Activated T-cell treated with anti-CD3 and anti-CD28 coated beads, Interleukin-2, amount 50 U/mL, for 24 hours (primary cell): ENCODE measurements at regions not wholly inside any gene's neighbourhood (a gene's known extent, or its start where the extent isn't known, plus 50 kb on each side); places are given as distances from the start of the nearest gene placed in this dataset.

Experiments used
- DNase-seq: peaks from one replicate; pipeline ENCODE4 v3.0.0-alpha.2; 2020
- H3K27ac Mint-ChIP-seq: 2 replicates; pipeline ENCODE4 v1.8.0; 2020; ENCODE audit warnings: mild to moderate bottlenecking, mixed read lengths
- H3K27me3 Mint-ChIP-seq: 2 replicates; pipeline ENCODE4 v1.8.0; 2020; ENCODE audit warnings: mixed read lengths
- H3K36me3 Mint-ChIP-seq: 2 replicates; pipeline ENCODE4 v1.8.0; 2020; ENCODE audit warnings: low read depth, mixed read lengths
- H3K4me1 Mint-ChIP-seq: 2 replicates; pipeline ENCODE4 v1.8.0; 2020; ENCODE audit warnings: low read depth, mixed read lengths
- H3K4me3 Mint-ChIP-seq: 2 replicates; pipeline ENCODE4 v1.8.0; 2020; ENCODE audit warnings: mild to moderate bottlenecking, moderate library complexity, mixed read lengths
- H3K9me3 Mint-ChIP-seq: 2 replicates; pipeline ENCODE4 v1.8.0; 2020; ENCODE audit warnings: mixed read lengths

DNA sequence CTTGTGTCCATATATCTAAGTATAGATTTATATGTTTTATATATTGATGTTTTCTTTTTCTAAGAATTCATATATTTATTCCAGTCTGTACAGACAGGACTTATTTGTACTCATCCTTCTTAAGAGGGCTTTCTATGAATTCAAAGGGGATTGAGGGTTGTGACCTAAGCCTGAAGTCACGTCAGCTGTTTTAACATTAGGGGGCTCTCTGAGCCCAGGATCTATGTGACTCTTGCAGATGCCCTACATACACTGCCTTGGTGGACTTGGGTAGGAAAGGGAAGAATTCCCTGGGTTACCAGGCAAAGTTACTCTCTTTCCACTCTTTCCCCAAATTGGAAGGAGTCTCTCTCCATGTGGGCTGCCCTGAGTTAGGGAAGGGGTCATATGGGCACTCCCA is 283.8 kb upstream of the DAB1 start:
- Mint-ChIP-seq H3K9me3 (no peaks in the 10 kb centered on the region), H3K27me3 (peaks cover 2% of the 10 kb centered on the region), H3K4me3 (no peak overlapping the region), H3K4me1 (no peaks in the 10 kb centered on the region), H3K36me3 (no peaks in the 10 kb centered on the region), H3K27ac (no peak overlapping the region)
- DNase-seq, result no peak

- no peaks in the 10 kb centered on the region for H3K36me3 Mint-ChIP-seq
- no peak for DNase-seq
Observed at GRCh38 chr1:57704811-57705210, 281.0 kb upstream of the DAB1 start.

DNA sequence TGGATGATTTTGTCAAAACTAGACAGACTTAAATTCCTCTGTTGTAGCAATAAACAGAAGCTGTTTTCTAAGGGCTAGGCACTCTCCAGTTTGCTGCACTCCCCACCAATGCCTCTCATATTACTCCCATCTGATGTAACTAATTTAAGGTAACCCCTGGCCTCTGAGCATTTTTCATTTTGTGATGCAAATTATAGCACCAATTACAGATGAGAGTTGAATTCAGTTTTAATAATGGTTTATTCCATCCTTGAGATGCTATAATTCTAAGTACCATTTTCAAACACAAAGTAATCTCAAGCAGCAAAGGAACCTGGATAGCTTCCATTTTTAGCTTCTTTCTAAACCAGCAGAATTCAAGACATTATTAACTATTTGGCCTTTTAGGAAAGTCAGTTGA is 280.4 kb upstream of the DAB1 start:
- Mint-ChIP-seq H3K4me1 (no peaks in the 10 kb centered on the region), H3K4me3 (no peak overlapping the region), H3K36me3 (no peaks in the 10 kb centered on the region), H3K27me3 (peaks cover 2% of the 10 kb centered on the region), H3K9me3 (peaks cover 6% of the 10 kb centered on the region), H3K27ac (no peak overlapping the region)
- no peak for DNase-seq

More at GRCh38 chr1:57704811-57705210, 281.0 kb upstream of the DAB1 start:
- peaks cover 6% of the 10 kb centered on the region for H3K9me3 Mint-ChIP-seq
- peaks cover 2% of the 10 kb centered on the region for H3K27me3 Mint-ChIP-seq
- no peak overlapping the region for H3K4me3 Mint-ChIP-seq
- no peak overlapping the region for H3K27ac Mint-ChIP-seq
- no peaks in the 10 kb centered on the region for H3K4me1 Mint-ChIP-seq

DNA sequence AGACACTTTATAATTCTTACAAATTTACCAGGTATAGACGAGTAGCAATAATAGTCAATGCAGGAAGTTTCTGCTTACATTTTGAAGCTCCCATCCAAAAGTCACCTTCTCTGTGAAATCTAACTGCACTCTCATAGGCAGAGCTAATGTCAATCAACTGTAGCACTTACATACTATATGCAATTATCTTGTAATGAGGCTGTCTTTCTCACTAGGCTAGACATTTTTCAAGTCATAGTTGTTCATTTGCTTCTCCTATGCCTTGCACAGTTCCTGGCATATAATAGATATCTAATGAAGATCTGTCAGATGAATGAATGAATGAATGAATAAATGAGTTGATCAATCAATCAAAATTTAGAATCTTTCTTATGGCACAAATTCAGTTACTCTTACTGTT is 273.0 kb upstream of the DAB1 start:
- Mint-ChIP-seq H3K4me1 (no peaks in the 10 kb centered on the region), H3K36me3 (no peaks in the 10 kb centered on the region), H3K9me3 (peaks cover 13% of the 10 kb centered on the region), H3K4me3 (no peak overlapping the region), H3K27ac (no peak overlapping the region), H3K27me3 (peaks cover 2% of the 10 kb centered on the region)
- DNase-seq, result no peak

GRCh38 chr1:57696043-57696442 is 272.2 kb upstream of the DAB1 start:
- Mint-ChIP-seq H3K4me1 (no peaks in the 10 kb centered on the region), H3K36me3 (no peaks in the 10 kb centered on the region), H3K4me3 (no peak overlapping the region), H3K27ac (no peak overlapping the region), H3K27me3 (peaks cover 2% of the 10 kb centered on the region), H3K9me3 (peaks cover 12% of the 10 kb centered on the region)
- no peak for DNase-seq

DNA sequence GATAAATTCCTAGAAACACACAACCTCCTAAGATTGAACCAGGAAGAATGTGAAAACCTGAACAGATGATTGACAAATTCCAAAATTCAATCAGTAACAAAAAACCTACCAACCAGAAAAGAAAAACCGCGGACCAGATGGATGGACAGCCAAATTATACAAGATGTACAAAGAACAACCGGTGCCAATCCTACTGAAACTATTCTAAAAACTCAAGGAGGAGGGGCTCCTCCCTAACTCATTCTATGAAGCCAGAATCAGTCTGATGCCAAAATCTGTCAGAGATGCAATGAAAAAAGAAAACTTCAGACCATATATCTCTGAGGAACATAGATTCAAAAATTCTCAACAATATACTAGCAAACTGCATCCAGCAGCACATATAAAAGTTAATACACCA is 262.4 kb upstream of the DAB1 start:
- no peaks in the 10 kb centered on the region for H3K36me3 Mint-ChIP-seq
- no peak overlapping the region for H3K27ac Mint-ChIP-seq
- H3K4me1 Mint-ChIP-seq, result no peaks in the 10 kb centered on the region
- H3K9me3 Mint-ChIP-seq, result peaks cover 31% of the 10 kb centered on the region
- no peaks in the 10 kb centered on the region for H3K27me3 Mint-ChIP-seq
- DNase-seq, result no peak
- no peak overlapping the region for H3K4me3 Mint-ChIP-seq

DNA sequence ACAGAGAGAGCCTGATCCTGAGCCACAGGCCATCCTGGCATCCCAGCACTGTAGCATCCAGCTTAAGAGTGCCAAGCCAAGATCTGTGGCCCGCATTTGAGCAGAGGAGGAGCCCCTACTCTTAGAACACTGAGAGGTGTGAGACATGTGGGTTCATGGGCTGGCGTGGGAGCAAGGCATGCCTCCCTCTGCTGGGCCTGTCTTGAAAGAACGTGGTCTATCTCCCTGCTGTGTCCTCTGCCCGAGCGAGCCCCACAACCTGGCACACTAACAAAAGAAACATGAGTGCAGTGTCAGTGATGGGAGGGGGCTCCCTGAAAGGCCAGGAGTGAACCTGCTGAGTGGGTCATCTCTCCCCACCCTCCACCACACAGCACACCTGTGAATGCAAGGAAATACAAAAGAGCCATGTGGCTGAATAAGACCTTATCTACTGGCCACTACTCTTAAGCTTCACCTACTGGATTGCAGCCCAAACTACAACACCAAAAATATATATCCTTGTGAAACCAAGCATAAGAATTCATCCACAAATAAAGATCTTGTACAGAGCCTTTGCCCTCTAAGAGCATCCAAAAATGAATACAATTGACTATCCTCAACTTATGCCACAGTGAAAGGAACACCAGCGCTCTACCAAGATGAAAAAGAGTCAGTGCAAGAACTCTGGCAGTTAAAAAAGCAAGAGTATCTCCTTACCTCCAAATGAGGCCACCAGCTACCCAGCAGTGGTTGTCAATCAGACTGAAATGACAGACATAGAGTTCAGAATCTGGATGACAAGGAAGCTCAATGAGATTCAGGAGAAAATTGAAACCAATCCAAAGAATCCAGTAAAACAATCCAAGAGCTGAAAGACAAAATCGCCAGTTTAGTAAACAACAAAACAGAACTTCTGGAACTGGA is 259.4 kb upstream of the DAB1 start:
- DNase-seq, result no peak
- no peak overlapping the region for H3K27ac Mint-ChIP-seq
- peaks cover 19% of the 10 kb centered on the region for H3K9me3 Mint-ChIP-seq
- H3K27me3 Mint-ChIP-seq, result no peaks in the 10 kb centered on the region
- no peaks in the 10 kb centered on the region for H3K36me3 Mint-ChIP-seq
- no peaks in the 10 kb centered on the region for H3K4me1 Mint-ChIP-seq
- H3K4me3 Mint-ChIP-seq, result no peak overlapping the region

DNA sequence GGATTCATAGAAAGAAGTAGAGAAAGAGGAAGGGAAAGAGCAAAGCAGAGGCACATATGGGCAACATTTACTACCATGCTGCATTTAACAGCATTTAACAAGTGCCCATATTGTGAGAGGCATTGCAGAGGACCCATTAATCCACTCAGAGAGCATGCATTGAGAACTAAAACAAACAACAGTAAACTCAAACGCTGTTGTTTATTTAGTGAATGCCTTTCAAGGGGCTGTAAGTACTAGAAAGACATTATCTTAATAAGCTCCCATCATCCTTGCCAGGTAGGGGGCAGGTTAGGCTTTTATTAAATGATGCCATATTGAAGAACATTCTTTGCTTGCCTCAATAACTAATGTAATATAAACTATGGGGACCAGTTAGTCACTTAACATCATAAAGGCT is 254.3 kb upstream of the DAB1 start:
- H3K4me3 Mint-ChIP-seq, result no peak overlapping the region
- H3K4me1 Mint-ChIP-seq, result no peaks in the 10 kb centered on the region
- no peak overlapping the region for H3K27ac Mint-ChIP-seq
- peaks cover 2% of the 10 kb centered on the region for H3K9me3 Mint-ChIP-seq
- DNase-seq, result no peak
- no peaks in the 10 kb centered on the region for H3K36me3 Mint-ChIP-seq
- peaks cover 7% of the 10 kb centered on the region for H3K27me3 Mint-ChIP-seq

- no peak for DNase-seq
Observed at GRCh38 chr1:57675776-57676175, 251.9 kb upstream of the DAB1 start.

DNA sequence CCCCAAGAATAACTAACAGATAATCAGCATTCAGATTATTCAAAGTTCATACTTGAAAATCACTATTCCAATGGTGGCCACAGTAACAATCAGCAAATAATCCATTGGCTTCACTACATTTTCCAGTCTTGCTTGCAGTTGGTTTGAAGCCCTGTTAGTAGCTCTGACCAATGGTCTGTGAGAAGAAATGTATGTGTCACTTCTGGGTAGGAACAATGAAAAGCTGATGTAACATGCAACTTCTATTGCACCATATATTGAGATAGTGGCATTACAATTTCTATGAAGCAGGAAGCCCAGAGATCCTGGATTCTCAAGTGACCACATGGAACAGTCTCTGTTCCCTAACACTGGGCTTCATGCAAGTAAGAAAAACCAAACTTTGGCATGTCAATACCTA is 250.9 kb upstream of the DAB1 start:
- H3K9me3 Mint-ChIP-seq, result peaks cover 2% of the 10 kb centered on the region
- no peaks in the 10 kb centered on the region for H3K36me3 Mint-ChIP-seq
- H3K4me1 Mint-ChIP-seq, result no peaks in the 10 kb centered on the region

More at GRCh38 chr1:57675776-57676175, 251.9 kb upstream of the DAB1 start:
- H3K27me3 Mint-ChIP-seq, result peaks cover 7% of the 10 kb centered on the region
- H3K27ac Mint-ChIP-seq, result no peak overlapping the region
- no peaks in the 10 kb centered on the region for H3K4me1 Mint-ChIP-seq
- no peak overlapping the region for H3K4me3 Mint-ChIP-seq
- H3K9me3 Mint-ChIP-seq, result peaks cover 2% of the 10 kb centered on the region
- no peaks in the 10 kb centered on the region for H3K36me3 Mint-ChIP-seq

GRCh38 chr1:57672346-57673140 is 248.7 kb upstream of the DAB1 start:
- Mint-ChIP-seq H3K36me3 (no peaks in the 10 kb centered on the region), H3K4me1 (no peaks in the 10 kb centered on the region), H3K4me3 (no peak overlapping the region), H3K9me3 (peaks cover 2% of the 10 kb centered on the region), H3K27ac (no peak overlapping the region), H3K27me3 (peaks cover 4% of the 10 kb centered on the region)
- no peak for DNase-seq

More for the DNA sequence above, 250.9 kb upstream of the DAB1 start:
- DNase-seq, result no peak
- Mint-ChIP-seq H3K27ac (no peak overlapping the region), H3K4me3 (no peak overlapping the region), H3K27me3 (peaks cover 7% of the 10 kb centered on the region)

- no peaks in the 10 kb centered on the region for H3K36me3 Mint-ChIP-seq
- no peak overlapping the region for H3K4me3 Mint-ChIP-seq
- no peak overlapping the region for H3K27ac Mint-ChIP-seq
- H3K27me3 Mint-ChIP-seq, result peaks cover 4% of the 10 kb centered on the region
- no peaks in the 10 kb centered on the region for H3K4me1 Mint-ChIP-seq
- H3K9me3 Mint-ChIP-seq, result peaks cover 2% of the 10 kb centered on the region
- DNase-seq, result no peak
Observed at GRCh38 chr1:57671750-57672149, 247.9 kb upstream of the DAB1 start.

DNA sequence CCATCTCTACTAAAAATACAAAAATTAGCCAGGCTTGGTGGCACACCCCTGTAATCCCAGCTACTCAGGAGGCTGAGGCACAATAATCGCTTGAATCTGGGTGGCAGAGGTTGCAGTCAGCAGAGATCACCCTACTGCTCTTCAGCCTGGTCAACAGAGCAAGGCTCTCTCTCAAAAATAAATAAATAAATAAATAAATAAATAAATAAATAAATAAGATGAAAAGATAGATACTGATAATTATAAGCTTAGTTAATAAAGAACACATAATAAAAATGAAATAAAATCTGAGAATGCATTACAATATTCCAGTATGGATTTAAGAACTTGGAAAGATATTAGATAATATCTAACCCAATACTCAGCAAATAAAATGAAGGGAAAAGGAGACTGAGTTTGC is 235.9 kb upstream of the DAB1 start:
- H3K9me3 Mint-ChIP-seq, result no peaks in the 10 kb centered on the region
- no peaks in the 10 kb centered on the region for H3K27me3 Mint-ChIP-seq
- no peak overlapping the region for H3K4me3 Mint-ChIP-seq
- H3K36me3 Mint-ChIP-seq, result no peaks in the 10 kb centered on the region
- no peak overlapping the region for H3K27ac Mint-ChIP-seq
- no peaks in the 10 kb centered on the region for H3K4me1 Mint-ChIP-seq
- no peak for DNase-seq

GRCh38 chr1:57655161-57655560 is 231.3 kb upstream of the DAB1 start:
- H3K4me3 Mint-ChIP-seq, result no peak overlapping the region
- no peaks in the 10 kb centered on the region for H3K9me3 Mint-ChIP-seq

DNA sequence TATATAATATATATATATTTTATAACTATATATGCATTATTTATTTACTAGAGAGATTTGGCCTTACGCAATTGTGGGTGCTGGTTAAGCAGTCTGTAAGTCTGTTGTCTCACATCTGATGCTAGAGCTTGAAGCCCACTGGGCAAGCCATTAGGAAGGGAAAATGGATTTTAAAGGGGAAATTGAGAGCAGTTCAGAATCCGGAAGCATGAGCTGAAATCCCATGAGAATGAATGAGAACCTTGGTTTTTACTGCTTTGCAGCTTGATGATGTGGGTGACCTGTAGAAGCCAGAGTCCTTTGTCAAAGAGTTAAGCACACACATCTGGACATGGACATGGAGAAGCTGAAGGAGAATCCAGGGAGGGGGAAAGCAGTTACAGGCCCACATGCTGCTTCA is 220.8 kb upstream of the DAB1 start:
- Mint-ChIP-seq H3K4me1 (no peaks in the 10 kb centered on the region), H3K36me3 (no peaks in the 10 kb centered on the region), H3K27ac (no peak overlapping the region), H3K27me3 (peaks cover 3% of the 10 kb centered on the region), H3K4me3 (no peak overlapping the region), H3K9me3 (no peaks in the 10 kb centered on the region)
- no peak for DNase-seq

More at GRCh38 chr1:57655161-57655560, 231.3 kb upstream of the DAB1 start:
- peaks cover 3% of the 10 kb centered on the region for H3K27me3 Mint-ChIP-seq
- DNase-seq, result no peak
- H3K4me1 Mint-ChIP-seq, result no peaks in the 10 kb centered on the region
- no peak overlapping the region for H3K27ac Mint-ChIP-seq
- H3K36me3 Mint-ChIP-seq, result no peaks in the 10 kb centered on the region
